ENCODE measurements at regions not wholly inside any gene's neighbourhood (a gene's known extent, or its start where the extent isn't known, plus 50 kb on each side); places are given as distances from the start of the nearest gene placed in this dataset.

DNA sequence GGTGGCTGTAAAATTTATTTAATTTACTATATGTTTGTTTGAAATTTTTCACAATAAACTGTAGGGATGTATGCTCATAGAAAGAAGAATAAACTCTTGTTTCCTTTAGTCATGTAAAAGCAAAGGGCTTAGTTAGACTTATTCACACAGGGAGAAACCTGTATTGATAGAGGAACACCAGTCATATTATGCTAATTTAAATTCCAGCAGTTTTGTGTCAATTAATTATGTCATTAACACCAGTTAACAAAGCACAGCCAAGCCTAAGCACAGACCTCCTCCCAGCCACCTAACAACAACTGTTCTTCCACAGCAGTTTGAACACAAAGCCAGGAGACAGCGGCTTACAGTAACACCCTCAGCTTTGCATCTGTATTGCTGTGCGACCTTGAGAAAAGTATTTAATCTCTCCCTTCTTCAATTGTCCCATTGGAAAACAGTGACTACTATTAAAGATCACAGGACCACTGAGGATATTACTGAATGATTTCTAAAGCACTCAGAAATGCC lies 260.8 kb upstream of the RRP15 start:
- DNase-seq (ENCODE audit: low read depth in 2 of 3, low spot score in 2 of 3): no peak

DNA sequence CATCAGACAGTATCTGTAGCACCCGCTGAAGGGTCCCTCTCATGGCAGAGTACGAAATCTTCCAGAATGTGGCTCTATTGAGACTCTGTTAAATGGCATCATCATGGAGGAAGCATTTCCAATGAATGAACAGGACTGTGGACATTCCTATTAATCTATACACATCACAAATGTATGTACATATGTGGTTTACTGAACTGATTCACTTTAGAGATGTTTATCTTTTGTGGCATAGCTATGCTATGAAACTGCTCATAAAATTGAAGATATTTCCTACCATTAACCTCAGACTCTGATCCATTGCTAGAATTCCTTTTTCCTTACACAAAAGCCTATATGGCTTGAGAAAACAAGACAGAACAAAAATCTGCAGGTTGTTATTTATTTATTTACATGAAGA lies 259.6 kb upstream of the RRP15 start:
- DNase-seq (ENCODE audit: low read depth in 2 of 3, low spot score in 2 of 3): no peak

DNA sequence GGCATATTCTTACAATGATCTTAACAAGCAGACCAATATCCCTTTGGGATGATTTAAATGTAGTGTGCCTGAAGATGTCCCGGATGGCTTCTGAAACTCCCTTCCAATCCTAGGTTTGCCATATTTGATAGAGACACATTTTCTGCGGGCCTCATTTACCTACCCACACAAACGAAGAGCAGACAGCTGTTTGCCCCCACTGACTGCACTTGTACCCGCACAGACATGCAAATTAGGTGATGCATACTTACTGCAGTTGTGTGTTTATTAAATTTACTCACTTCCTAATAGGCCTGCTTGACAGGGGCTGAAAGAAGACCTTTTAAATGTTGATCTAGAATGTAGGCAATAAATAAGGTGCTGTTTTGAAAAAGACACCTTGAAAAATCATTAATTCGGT lies 257.9 kb upstream of the RRP15 start:
- DNase-seq (ENCODE audit: low read depth in 2 of 3, low spot score in 2 of 3): no peak

DNA sequence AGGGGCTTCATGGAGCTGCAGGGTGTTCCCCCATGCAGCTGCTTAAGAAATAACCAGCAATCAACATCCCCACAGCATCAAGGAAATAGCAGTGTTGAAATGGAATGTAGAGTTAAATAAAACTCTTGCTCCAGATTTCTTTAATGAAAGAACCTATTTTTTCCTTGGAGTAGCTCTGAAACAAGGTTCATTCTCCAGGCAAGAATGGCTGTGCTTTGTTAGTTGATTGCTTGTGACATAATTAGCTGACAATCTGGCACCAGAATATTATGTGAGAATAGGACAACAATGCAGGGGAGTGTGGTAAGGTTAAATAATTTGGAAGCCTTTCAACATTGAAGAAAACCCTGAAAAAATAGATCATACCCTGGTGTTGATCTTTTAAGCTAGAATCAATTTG lies 254.2 kb upstream of the RRP15 start:
- DNase-seq (ENCODE audit: low read depth in 2 of 3, low spot score in 2 of 3): no peak

DNA sequence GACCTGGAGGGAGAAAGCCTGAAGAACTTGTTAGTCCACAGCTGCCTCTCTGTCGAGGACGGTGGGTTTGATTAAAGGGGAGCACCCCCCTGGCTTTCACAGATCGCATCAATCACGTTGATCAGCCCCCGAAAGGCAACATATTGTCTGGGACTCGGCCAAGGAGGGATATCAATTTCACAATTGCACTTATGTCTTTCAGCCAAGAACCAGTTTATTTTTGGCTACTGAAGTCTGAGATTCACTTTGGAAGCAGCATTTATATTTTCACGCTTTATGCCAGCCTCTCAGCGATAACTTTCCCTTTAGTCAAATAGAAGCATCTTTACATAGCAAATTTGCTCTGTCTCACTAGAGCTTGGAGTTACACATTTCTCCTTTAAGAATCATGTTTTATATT lies 253.2 kb upstream of the RRP15 start:
- DNase-seq (ENCODE audit: low read depth in 2 of 3, low spot score in 2 of 3): no peak

DNA sequence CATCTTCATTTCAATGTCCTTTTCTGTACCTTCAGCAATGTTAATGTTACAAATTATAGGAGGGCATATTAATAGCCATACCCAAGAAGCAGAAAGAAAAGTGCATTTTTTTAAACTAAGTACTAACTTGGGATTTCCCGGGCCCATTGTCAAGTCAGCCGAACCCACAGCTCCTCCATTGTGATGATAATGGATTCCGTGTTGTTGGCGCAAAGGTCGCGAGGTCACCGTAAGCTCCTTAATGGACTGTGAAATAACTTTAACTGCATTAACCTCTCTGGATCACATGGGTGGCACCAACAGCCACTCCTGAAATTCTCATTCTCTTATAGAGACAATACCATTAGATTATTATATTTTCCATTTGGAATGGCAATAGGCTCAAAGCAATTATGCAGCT lies 250.6 kb upstream of the RRP15 start:
- no peak for DNase-seq (ENCODE audit: low read depth in 2 of 3, low spot score in 2 of 3)

DNA sequence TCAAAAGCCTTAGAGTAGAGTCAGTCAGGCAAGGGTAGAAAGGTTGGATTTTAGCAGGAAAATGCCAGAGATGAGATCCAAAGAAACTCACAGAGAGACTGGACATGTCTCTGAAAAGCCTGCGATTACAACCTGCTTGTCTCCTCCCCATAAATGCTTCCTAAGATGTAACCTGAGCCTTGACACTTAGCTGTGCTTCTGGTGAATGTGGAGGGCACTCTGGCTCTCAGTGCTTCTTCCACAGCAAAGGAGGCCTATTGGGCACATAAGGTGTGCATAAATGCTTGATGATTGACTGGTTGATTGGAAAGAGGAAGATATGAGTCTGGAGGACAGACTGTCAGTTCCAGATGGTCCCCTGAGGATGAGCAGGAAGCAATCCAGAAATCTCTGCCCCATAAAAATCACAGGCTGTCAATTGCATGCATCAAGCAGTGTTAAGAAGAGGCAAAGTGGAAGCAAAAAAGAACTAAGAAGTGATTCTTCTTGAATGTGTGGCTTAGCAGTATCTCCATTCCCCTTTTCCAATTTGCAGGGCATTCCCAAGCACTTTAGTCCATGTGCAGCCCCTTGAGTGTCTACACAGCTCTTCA lies 236.2 kb upstream of the RRP15 start:
- no peak for DNase-seq (ENCODE audit: low read depth in 2 of 3, low spot score in 2 of 3)

DNA sequence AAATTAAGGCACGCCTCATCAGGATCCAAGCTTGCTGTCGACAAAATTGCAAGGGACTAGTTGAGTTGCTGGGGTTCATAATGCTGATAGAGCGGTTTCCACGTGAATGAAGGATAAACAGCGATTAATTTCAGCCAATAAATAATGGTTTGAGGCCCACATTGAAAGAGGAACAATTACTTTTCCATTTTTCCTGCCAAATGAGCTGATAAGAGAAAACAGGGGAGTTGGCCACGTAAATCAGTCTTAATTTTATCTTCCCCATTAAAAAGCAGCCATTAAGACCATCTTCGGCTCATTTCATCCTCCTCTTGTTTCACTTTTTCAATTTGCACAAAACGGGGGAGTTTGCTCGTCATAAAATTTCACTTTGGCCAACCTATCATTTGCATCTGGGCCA lies 235.5 kb upstream of the RRP15 start:
- no peak for DNase-seq (ENCODE audit: low read depth in 2 of 3, low spot score in 2 of 3)

DNA sequence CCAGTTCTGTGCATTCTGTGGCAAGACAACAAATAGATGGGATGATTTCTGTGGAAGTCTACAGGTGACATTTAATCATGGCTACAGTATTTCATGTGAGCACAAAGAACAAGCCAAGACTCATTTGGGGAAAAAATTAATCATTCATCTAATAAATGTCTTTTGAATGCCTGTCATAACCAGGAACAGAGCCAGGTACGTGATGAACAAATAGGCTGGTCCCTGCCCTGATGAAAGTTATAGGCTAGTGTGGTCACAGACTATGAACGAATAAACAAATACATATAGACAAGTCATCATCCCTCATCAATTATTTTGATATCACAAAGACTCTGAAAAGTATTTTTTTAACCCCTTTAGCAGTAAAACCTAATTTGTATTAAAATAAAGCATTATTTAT lies 226.4 kb upstream of the RRP15 start:
- no peak for DNase-seq (ENCODE audit: low read depth in 2 of 3, low spot score in 2 of 3)

DNA sequence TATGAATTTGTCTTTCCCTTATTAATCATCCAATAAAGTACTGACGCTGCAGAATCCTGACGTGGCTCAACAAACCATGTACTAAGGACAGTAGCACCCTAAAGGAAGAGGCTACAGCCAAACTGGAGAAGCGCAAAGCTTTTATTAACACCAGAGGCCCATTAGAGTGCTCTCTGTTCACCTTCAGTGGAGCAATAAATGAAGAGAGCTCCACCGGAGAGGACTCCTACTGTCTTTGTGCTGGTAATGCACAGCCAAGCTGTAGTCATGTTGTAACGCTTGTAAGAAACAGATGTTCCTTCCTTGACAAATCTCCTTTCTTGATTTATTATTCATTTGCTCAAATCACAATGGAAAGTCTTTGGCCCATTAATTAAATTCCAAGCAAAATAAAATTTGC lies 220.7 kb upstream of the RRP15 start:
- DNase-seq (ENCODE audit: low read depth in 2 of 3, low spot score in 2 of 3): no peak

DNA sequence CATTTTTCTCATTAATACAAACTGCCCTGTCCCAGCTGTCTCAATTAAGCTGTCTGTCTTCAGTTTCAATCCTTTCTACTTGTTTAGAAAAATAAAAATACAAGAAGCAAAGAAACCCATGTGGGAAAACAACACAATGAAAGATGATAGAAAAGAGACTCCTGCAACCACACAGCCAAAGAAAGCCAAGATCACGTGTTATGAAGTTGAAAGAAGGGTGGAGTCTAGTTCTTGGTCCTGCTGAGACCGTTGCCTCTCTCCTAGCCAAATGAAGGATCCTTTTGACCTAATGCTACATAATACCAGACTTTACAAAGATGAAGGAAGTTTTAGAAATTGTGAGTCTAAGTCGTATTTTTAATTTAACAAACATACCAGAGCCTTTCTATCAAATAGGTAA lies 218.8 kb upstream of the RRP15 start:
- DNase-seq (ENCODE audit: low read depth in 2 of 3, low spot score in 2 of 3): no peak

DNA sequence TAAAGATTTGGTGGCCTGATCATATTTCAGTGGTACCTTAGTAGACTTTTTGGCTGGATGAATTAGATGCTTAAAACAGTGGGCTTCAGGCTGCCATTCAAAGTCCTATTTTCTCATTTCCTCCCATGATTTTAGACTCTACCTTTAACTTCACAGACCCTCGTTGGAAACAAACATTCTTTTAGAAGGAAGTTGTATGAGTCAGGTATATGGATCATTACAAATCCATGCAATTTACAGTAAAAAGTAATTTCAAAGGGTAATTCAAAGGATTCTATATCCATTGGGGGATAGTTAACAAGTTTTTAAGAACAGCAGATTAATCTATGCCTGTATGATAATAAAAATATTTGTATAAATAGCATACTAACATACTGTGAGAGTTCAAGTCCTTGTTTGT lies 216.9 kb upstream of the RRP15 start:
- no peak for DNase-seq (ENCODE audit: low read depth in 2 of 3, low spot score in 2 of 3)

DNA sequence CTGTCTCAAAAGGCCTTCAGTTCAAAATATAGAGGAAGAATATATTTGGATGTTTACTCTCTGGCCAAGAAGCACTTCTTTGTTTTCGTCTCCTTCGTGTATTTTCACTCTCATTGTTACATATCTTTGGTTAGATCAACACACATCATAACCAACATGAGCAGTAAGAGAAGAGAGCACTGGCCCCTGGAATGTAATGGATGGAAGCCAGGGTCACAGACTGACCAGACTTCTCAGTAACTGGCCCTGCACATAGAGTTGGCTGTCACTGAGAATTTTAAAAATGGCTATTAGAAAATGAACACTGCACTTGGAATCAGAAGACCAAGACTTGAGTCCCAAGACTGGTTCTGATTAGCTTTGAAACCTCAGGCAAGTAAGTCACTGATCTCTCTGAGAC lies 215.9 kb upstream of the RRP15 start:
- no peak for DNase-seq (ENCODE audit: low read depth in 2 of 3, low spot score in 2 of 3)

DNA sequence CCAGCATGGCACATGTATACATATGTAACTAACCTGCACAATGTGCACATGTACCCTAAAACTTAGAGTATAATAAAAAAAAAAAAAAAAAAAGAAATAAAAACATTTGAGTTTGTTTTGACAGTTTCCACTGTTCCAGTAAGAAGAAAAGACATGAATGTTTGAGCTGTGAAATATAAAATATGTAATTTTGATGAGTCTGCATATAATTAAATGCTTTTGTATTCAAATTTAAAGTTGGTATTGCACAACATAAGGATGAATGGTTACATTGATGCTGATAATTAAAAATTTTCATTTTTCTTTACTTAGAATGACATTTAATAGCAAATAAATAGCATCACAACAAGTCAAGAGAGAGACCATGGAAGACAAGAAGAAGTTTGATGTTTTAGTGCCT lies 212.0 kb upstream of the RRP15 start:
- no peak for DNase-seq (ENCODE audit: low read depth in 2 of 3, low spot score in 2 of 3)

DNA sequence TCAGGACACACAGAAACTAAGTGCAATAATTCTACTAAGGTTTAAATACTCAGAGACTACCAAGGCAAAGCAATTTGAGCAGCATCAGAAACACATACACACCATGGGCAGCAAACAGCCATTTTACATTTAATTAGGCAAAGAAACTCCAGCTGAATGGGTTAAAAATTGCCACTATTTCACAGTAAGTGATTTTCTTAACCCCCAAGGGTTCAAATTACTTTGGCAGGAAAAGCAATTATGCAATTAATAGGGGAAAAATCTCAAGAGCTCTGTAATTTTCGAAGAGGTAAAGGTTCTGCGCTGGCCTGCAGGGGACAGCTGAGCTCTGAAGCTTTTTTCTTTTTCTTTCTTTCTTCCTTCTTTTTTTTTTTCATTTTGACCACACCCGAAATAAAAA lies 206.2 kb upstream of the RRP15 start:
- DNase-seq (ENCODE audit: low read depth in 2 of 3, low spot score in 2 of 3): no peak

DNA sequence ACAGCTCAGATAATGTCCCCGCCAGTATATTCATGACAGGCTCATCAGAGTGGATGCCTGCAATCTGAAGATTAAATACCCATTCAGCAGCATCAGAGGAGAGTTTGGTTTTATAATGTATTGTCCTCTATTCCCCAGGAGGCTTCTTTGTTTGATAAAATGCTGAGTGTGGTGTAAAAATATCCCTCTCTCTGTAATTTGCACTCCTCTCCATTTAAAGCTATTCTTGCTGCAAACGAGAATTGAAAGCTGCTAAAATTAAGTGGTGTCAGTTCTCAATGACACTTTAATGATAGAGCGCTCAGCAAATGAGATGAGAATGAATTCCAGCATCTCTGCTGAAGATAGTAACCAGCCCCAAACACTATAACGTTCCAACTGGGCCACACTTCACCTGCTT lies 205.7 kb upstream of the RRP15 start:
- DNase-seq (ENCODE audit: low read depth in 2 of 3, low spot score in 2 of 3): no peak

DNA sequence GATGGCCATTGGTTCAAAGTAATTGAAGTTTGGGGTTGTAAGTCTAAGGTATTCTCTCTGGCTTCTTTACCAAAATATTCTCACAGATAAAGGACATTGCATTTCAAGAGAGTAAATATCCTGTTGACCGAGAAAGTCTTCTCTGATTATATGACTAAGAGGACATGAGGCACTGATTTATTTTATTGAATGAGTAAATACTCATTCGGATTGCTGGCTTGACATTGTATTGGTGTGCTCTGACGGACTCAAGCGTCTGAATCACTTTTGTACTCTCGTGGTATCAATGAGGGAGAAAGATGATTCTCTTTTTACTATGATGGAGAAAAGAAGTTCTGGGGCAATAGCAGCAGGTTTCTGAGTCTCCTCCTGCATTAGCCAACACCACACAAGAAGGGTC lies 205.3 kb upstream of the RRP15 start:
- DNase-seq (ENCODE audit: low read depth in 2 of 3, low spot score in 2 of 3): no peak

DNA sequence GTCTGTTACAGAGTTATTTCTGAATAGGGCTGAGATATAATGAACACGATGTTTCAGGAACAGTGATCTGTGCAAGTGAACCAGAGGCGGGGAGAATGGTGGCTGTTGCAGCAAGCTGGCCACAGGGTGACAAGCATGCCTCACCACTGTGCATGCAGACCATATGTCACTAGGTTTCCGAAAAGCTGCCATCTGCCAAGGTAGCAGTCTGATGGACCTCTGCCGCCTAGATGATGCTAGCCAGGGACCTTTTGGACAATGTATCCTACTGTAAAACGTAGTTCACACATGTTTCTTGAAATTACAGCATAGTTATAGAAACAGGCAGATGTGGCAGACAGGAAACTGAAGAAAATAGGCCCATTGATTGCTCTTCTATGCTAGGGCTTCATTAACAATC lies 204.2 kb upstream of the RRP15 start:
- DNase-seq (ENCODE audit: low read depth in 2 of 3, low spot score in 2 of 3): no peak

DNA sequence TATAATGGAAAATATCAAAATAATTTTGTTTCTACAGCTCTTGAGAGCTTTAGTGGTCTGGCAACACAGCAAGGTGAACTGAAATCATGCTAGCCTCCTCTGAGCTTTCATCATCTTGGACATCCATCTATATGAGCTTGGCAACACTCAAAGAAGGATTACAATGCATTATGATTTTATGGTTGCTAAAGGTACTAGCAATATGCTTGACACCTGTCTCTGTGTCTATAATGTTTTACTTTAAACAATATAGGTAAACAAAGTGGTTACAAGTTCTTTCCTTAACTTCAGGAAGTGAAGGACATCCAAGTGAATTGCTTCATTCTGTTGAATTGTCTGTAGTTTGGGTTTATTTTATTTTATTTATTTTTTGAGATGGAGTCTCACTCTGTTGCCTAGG lies 203.7 kb upstream of the RRP15 start:
- no peak for DNase-seq (ENCODE audit: low read depth in 2 of 3, low spot score in 2 of 3)

DNA sequence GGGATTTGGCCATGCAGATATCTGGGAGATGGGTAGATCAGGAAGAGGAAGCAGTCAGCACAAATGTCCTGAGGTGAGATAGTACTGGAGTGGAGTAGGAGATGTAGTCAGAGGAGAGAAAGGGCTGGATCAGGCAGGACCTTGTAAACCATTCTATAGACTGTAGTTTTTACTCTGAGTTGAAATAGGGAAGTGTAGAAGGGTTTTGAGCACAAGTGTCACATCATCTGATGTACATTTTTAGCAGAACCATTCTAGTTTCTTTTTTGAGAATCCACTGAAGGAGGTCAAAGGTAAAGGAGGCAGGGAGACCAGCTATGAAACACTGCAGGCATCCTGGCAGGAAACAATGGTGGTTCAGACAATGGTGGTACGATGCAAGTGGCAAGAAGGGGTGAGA lies 194.6 kb upstream of the RRP15 start:
- no peak for DNase-seq (ENCODE audit: low read depth in 2 of 3, low spot score in 2 of 3)

DNA sequence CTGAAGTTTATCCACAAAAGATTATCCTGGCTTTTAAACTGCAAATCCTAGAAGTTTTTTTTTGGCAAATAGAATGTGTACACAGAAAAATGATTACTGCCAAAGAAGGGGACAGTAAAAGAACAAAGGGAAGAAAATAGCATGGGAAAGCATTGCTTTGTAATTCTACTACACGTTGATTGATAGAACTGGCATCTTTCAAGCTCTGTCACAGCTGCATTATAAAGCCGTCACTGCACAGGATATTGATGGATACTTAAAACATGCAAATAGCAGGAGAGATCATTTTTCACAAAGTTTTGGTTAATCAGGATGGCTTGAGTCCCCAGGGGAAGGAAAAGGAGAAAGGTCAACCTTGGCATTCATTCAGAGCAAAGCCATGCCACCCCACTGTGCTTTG lies 183.7 kb upstream of the RRP15 start:
- DNase-seq (ENCODE audit: low read depth in 2 of 3, low spot score in 2 of 3): no peak

DNA sequence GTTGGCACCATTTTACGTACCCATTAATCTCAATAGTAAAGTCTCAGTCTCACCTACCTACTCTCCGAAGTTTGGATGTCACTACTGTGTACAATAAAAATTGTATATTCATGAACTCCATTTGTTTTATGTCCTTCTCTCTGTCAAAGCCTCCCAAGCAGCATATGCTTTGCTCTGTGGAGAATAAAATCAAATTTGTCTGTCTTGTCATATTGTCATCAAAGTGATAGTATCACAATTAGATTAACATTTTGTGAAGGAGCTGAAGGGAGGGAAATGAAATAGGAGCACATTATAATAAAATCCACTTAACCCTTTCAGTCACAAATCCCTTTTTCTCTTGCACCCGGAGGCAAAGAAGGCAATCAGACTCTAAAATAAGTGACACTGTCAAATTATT lies 177.1 kb upstream of the RRP15 start:
- DNase-seq (ENCODE audit: low read depth in 2 of 3, low spot score in 2 of 3): no peak

DNA sequence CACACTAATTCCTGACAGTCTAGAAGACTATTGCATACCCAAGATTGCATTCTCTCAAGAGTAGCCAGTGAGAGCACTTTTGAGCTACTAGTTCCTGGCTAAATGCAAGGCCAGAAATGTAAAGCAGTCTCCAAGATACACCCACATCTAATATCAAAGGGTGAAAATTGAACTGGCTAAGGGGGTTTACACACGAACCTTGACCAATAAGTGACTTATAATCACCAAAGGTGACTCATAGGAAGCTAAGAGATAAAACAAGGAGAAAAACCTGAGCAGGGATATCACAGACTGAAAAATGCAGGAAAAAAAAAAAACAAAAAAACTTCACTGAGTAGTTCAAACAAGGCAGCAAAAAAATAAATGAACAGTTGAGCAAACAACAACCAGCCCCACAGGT lies 172.2 kb upstream of the RRP15 start:
- DNase-seq (ENCODE audit: low read depth in 2 of 3, low spot score in 2 of 3): no peak

DNA sequence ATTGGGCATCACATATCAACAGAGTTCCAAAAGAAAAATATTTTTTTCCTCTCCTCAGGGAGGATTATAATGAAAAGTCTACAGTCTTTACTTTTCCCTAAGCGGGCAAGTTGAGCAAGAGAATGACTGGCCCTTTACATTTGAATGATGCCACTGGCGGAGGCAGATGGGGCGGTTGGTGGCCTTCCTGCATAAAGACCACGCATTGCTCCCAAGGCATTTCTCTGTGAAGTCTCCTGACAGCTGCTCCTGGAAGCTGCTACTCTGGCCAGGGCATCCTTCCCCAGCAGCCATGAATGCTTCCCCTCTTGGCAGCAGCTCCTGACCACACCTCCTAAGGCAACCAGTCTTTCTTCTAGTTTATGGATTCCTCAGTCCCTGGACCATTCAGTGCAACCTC lies 161.1 kb upstream of the RRP15 start:
- DNase-seq (ENCODE audit: low read depth in 2 of 3, low spot score in 2 of 3): no peak
